Upper lobe of left lung (tissue), 4 donors: ENCODE measurements at regions not wholly inside any gene's neighbourhood (a gene's known extent, or its start where the extent isn't known, plus 50 kb on each side); places are given as distances from the start of the nearest gene placed in this dataset.

ENCODE experiments used
- EP300 ChIP-seq, 4 donors: sonication (generic); formaldehyde crosslinking; IDR thresholded peaks; one replicate each; pipeline ENCODE4 v1.5.1; 2017; ENCODE audit warnings: antibody characterized with exemption in 4 of 4, control low read depth in 2 of 4
- POLR2A ChIP-seq, 4 donors: fragments of 450-650 bp; IDR thresholded peaks; one replicate each; pipeline ENCODE4 v1.5.1; 2016 to 2017; ENCODE audit warnings: antibody characterized with exemption in 4 of 4, mild to moderate bottlenecking in 2 of 4
- TF ChIP-seq, protein P1 (sequence below), 6 experiments: fragments of 450-650 bp in 4 of 6; fragments of 200-600 bp in 2 of 6; sonication (generic) in 2 of 6; IDR thresholded peaks; one replicate each; pipeline ENCODE4 v1.5.1; 2016 to 2019; ENCODE audit warnings: antibody characterized with exemption in 6 of 6

DNA sequence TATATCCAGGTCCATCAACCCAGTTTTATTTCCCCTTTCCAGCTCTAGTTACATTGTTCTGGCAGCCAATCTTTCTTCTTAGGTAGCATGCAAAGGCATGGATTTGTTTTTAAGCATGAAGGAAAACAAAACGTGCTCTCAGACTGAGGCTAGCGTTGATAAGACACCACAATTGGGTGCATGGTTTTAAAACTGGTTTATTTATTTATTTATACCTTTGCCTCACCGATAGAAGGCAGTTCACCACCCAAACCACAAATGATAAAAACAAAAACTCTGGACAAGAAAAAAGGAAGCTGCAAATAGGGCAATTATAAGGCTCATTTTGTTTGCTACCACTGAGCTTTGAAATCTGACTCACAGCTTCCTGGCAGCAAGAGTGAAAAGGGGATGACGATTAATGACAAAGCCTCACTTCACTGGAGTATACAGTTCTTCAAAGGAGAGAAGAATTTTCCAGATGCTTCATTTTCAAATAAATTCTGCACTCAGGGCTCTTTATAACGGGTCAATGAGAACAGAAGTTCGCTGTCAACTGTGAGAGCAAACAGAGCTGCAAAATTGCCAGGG, 278.4 kb upstream of the IRX5 start:
- TF ChIP-seq POLR2A (IDR thresholded peaks at IDR 0.05) (no peak), EP300 (IDR thresholded peaks at IDR 0.05) (no peak)
- TF ChIP-seq, protein P1, sequence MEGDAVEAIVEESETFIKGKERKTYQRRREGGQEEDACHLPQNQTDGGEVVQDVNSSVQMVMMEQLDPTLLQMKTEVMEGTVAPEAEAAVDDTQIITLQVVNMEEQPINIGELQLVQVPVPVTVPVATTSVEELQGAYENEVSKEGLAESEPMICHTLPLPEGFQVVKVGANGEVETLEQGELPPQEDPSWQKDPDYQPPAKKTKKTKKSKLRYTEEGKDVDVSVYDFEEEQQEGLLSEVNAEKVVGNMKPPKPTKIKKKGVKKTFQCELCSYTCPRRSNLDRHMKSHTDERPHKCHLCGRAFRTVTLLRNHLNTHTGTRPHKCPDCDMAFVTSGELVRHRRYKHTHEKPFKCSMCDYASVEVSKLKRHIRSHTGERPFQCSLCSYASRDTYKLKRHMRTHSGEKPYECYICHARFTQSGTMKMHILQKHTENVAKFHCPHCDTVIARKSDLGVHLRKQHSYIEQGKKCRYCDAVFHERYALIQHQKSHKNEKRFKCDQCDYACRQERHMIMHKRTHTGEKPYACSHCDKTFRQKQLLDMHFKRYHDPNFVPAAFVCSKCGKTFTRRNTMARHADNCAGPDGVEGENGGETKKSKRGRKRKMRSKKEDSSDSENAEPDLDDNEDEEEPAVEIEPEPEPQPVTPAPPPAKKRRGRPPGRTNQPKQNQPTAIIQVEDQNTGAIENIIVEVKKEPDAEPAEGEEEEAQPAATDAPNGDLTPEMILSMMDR (IDR thresholded peaks at IDR 0.05): no peak
